ENCODE measurements at regions not wholly inside any gene's neighbourhood (a gene's known extent, or its start where the extent isn't known, plus 50 kb on each side); places are given as distances from the start of the nearest gene placed in this dataset.

DNA sequence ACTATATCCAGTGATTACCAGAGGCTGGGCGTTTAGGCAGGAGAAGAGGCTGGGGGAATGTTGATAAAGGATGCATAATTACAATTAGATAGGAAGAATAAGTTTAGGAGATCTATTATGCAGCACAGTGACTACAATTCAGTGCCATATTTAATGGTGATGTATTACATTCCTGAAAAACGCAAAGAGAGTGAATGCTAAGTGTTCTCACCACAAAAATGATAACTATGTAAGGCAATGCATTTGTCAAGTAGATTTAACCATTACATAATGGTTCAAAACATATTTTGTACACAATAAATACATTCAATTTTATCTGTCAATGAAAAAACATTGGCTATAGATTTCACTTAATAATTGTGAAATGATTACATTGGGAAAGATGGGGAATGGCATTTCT, 548.9 kb downstream of the NUF2 start:
- TF ChIP-seq EP300 (IDR thresholded peaks at IDR 0.05; ENCODE audit: borderline replicate concordance) (no peak), YY1 (IDR thresholded peaks at IDR 0.05; ENCODE audit: low read depth) (no peak), EGR1 (IDR thresholded peaks at IDR 0.05) (no peak), TCF12 (IDR thresholded peaks at IDR 0.05; ENCODE audit: low read depth) (no peak), RAD21 (IDR thresholded peaks at IDR 0.05; ENCODE audit: low read depth) (no peak), CREB1 (IDR thresholded peaks at IDR 0.05; ENCODE audit: low read depth) (no peak), FOXM1 (IDR thresholded peaks at IDR 0.05; ENCODE audit: borderline replicate concordance, low read depth) (no peak)
- TF ChIP-seq, protein P1, sequence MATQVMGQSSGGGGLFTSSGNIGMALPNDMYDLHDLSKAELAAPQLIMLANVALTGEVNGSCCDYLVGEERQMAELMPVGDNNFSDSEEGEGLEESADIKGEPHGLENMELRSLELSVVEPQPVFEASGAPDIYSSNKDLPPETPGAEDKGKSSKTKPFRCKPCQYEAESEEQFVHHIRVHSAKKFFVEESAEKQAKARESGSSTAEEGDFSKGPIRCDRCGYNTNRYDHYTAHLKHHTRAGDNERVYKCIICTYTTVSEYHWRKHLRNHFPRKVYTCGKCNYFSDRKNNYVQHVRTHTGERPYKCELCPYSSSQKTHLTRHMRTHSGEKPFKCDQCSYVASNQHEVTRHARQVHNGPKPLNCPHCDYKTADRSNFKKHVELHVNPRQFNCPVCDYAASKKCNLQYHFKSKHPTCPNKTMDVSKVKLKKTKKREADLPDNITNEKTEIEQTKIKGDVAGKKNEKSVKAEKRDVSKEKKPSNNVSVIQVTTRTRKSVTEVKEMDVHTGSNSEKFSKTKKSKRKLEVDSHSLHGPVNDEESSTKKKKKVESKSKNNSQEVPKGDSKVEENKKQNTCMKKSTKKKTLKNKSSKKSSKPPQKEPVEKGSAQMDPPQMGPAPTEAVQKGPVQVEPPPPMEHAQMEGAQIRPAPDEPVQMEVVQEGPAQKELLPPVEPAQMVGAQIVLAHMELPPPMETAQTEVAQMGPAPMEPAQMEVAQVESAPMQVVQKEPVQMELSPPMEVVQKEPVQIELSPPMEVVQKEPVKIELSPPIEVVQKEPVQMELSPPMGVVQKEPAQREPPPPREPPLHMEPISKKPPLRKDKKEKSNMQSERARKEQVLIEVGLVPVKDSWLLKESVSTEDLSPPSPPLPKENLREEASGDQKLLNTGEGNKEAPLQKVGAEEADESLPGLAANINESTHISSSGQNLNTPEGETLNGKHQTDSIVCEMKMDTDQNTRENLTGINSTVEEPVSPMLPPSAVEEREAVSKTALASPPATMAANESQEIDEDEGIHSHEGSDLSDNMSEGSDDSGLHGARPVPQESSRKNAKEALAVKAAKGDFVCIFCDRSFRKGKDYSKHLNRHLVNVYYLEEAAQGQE (IDR thresholded peaks at IDR 0.05; ENCODE audit: low read depth) = no peak
- TF ChIP-seq, protein P2, sequence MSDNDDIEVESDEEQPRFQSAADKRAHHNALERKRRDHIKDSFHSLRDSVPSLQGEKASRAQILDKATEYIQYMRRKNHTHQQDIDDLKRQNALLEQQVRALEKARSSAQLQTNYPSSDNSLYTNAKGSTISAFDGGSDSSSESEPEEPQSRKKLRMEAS (IDR thresholded peaks at IDR 0.05) = no peak
